Right lobe of liver (tissue), 6 donors: ENCODE measurements at regions not wholly inside any gene's neighbourhood (a gene's known extent, or its start where the extent isn't known, plus 50 kb on each side); places are given as distances from the start of the nearest gene placed in this dataset.

Source experiments
- ATAC-seq, 4 donors: fragments of 200-7000 bp; cut with Tn5 transposase; one replicate each; pipeline ENCODE4 v1.9.1; 2020; ENCODE audit warnings: mild to moderate bottlenecking in 4 of 4, moderate library complexity in 4 of 4
- DNase-seq, 3 donors: peaks; one replicate each; pipeline ENCODE4 v3.0.0-alpha.2; 2020
- H3K27ac ChIP-seq, 3 donors: fragments of 200-600 bp; one replicate each; pipeline ENCODE4 v1.8.0; 2022
- H3K27me3 ChIP-seq, 2 donors: fragments of 200-600 bp; one replicate each; pipeline ENCODE4 v1.8.0; 2022
- H3K36me3 ChIP-seq, 4 donors: fragments of 200-600 bp; sonication (generic) in 1 of 4; one replicate each; pipeline versions ENCODE4 v1.5.1 to v1.8.0; 2017 to 2022; ENCODE audit warnings: control low read depth in 1 of 4
- H3K4me1 ChIP-seq, 4 donors: fragments of 200-600 bp; sonication (generic) in 1 of 4; one replicate each; pipeline versions ENCODE4 v1.5.1 to v1.8.0; 2017 to 2022; ENCODE audit warnings: control low read depth in 1 of 4
- H3K4me3 ChIP-seq, 3 donors: fragments of 200-600 bp; one replicate each; pipeline ENCODE4 v1.8.0; 2022
- H3K9me3 ChIP-seq, 4 donors: fragments of 200-600 bp; sonication (generic) in 1 of 4; one replicate each; pipeline versions ENCODE4 v1.5.1 to v1.8.0; 2017 to 2022; ENCODE audit warnings: control low read depth in 1 of 4
- CTCF ChIP-seq, 4 donors: fragments of 200-600 bp in 3 of 4; fragments of 450-650 bp in 1 of 4; IDR thresholded peaks; one replicate each; pipeline versions ENCODE4 v1.5.1 to v1.8.0; 2016 to 2022; ENCODE audit warnings: antibody characterized with exemption in 4 of 4, mild to moderate bottlenecking in 2 of 4
- POLR2A ChIP-seq: fragments of 450-650 bp; IDR thresholded peaks from one replicate; pipeline ENCODE4 v1.6.1; 2017; ENCODE audit warnings: antibody characterized with exemption, mild to moderate bottlenecking
- WGBS: methylation state at CpG from one replicate; pipeline ENCODE4 v1.1.6; 2018; ENCODE audit warnings: low coverage, low lambda C conversion rate; ENCODE audit not compliant: insufficient coverage; ENCODE audit errors: missing lambda C conversion rate; 5-methylcytosine and 5-hydroxymethylcytosine counted together
- intact Hi-C, 2 donors: fragments of 100-400 bp; cut with DNase I; formaldehyde crosslinking; loops; one replicate each; pipeline versions ENCODE4 v1.11.2 to v1.14.1; 2022
- donor health status: DM: no; HTN: yes; CAD: no.
- donor health status: DM: no; HTN: no; CAD: no.
- donor health status: DM: no; HTN: no; CAD: no.
- donor health status: DM: no; HTN: yes; CAD: no.
- donor health status: DM: no; HTN: yes; CAD: no.

GRCh38 chr17:419073-419735, 66.6 kb upstream of the RPH3AL start:
- no peaks in the 10 kb centered on the region for H3K4me1 ChIP-seq
- DNase-seq, result no peak
- no peaks in the 10 kb centered on the region for H3K27me3 ChIP-seq
- 73% methylated on average over 8 of the region's 13 CpGs for WGBS
- no peaks in the 10 kb centered on the region for H3K36me3 ChIP-seq
- TF ChIP-seq CTCF (IDR thresholded peaks at IDR 0.05) (no peak), POLR2A (no peak)
- H3K9me3 ChIP-seq, result no peaks in the 10 kb centered on the region
- intact Hi-C loops, result loop anchor here in 1 of 2 donors (5.0 kb wide), 1 partner anchor 288 kb away; no protein-coding TSS in a partner anchor
- H3K27ac ChIP-seq, result no peak overlapping the region
- H3K4me3 ChIP-seq, result no peak overlapping the region
- no peak for ATAC-seq

GRCh38 chr17:418421-418751, 65.8 kb upstream of the RPH3AL start:
- intact Hi-C loops, result loop anchor here in 1 of 2 donors (5.0 kb wide), 1 partner anchor 289 kb away; no protein-coding TSS in a partner anchor
- H3K4me3 ChIP-seq, result no peak overlapping the region
- WGBS, result 61% methylated on average over 5 of the region's 8 CpGs
- no peak overlapping the region for H3K27ac ChIP-seq
- ATAC-seq, result no peak
- H3K36me3 ChIP-seq, result no peaks in the 10 kb centered on the region
- no peaks in the 10 kb centered on the region for H3K9me3 ChIP-seq
- H3K4me1 ChIP-seq, result no peaks in the 10 kb centered on the region
- TF ChIP-seq POLR2A (no peak), CTCF (IDR thresholded peaks at IDR 0.05) (no peak)
- DNase-seq, result no peak
- H3K27me3 ChIP-seq, result no peaks in the 10 kb centered on the region

- no peak overlapping the region for H3K27ac ChIP-seq
- H3K9me3 ChIP-seq, result no peaks in the 10 kb centered on the region
- no peak for DNase-seq
- no peak for ATAC-seq
- no peaks in the 10 kb centered on the region for H3K4me1 ChIP-seq
- intact Hi-C loops, result loop anchor here in 1 of 2 donors (5.0 kb wide), 1 partner anchor 289 kb away; no protein-coding TSS in a partner anchor
- 77% methylated on average over 11 of the region's 16 CpGs for WGBS
- no peaks in the 10 kb centered on the region for H3K36me3 ChIP-seq
- TF ChIP-seq CTCF (IDR thresholded peaks at IDR 0.05) (no peak), POLR2A (no peak)
- no peaks in the 10 kb centered on the region for H3K27me3 ChIP-seq
- no peak overlapping the region for H3K4me3 ChIP-seq
Measured at GRCh38 chr17:417691-418420, 65.2 kb upstream of the RPH3AL start.

GRCh38 chr17:416293-417206, 63.9 kb upstream of the RPH3AL start:
- DNase-seq, result no peak
- no peaks in the 10 kb centered on the region for H3K27me3 ChIP-seq
- H3K27ac ChIP-seq, result no peak overlapping the region
- no peak for TF ChIP-seq POLR2A
- no peak for TF ChIP-seq CTCF (IDR thresholded peaks at IDR 0.05)
- intact Hi-C loops, result loop anchor here in 1 of 2 donors (5.0 kb wide), 1 partner anchor 291 kb away; no protein-coding TSS in a partner anchor
- WGBS, result 58% methylated on average over 16 of the region's 23 CpGs
- H3K4me1 ChIP-seq, result peaks cover 0 to 6% (median 0%) of the 10 kb centered on the region in 4 donors
- H3K9me3 ChIP-seq, result no peaks in the 10 kb centered on the region
- no peak for ATAC-seq
- no peak overlapping the region for H3K4me3 ChIP-seq
- no peaks in the 10 kb centered on the region for H3K36me3 ChIP-seq
